Liver (tissue), 2 donors: ENCODE measurements at regions not wholly inside any gene's neighbourhood (a gene's known extent, or its start where the extent isn't known, plus 50 kb on each side); places are given as distances from the start of the nearest gene placed in this dataset.

Experiments used
- CTCF ChIP-seq: fragments of 150-350 bp; IDR thresholded peaks from 2 replicates; pipeline ENCODE4 v1.5.1; 2017; ENCODE audit warnings: improper control_type of control experiment, low read depth, low read length; ENCODE audit not compliant: missing input control
- MAX ChIP-seq: IDR thresholded peaks from 2 replicates; pipeline ENCODE4 v1.6.1; 2016; ENCODE audit warnings: antibody characterized with exemption
- ZBTB33 ChIP-seq: IDR thresholded peaks from 2 replicates; pipeline ENCODE4 v1.6.1; 2016; ENCODE audit warnings: antibody characterized with exemption
- donor health status: healthy.

- no peak for TF ChIP-seq ZBTB33
- TF ChIP-seq CTCF, result no peak
- TF ChIP-seq MAX, result no peak
These were observed 136.4 kb upstream of the PPP1R26 start for GRCh38 chr9:135343136-135343535.
